Neural cell (in vitro differentiated cells): ENCODE measurements at regions not wholly inside any gene's neighbourhood (a gene's known extent, or its start where the extent isn't known, plus 50 kb on each side); places are given as distances from the start of the nearest gene placed in this dataset.

Experiments used
- EP300 ChIP-seq: fragments of 450-650 bp; conservative IDR thresholded peaks from 2 replicates; pipeline ENCODE4 v1.6.1; 2014; ENCODE audit warnings: antibody characterized with exemption, mild to moderate bottlenecking, moderate library complexity; ENCODE audit not compliant: poor library complexity, severe bottlenecking
- EZH2 ChIP-seq: fragments of 200-600, 300-800 bp; shearing (Covaris generic), sonication (generic); IDR thresholded peaks from 2 replicates; pipeline ENCODE4 v1.6.1; 2014; ENCODE audit warnings: antibody characterized with exemption, low read length, borderline replicate concordance, mild to moderate bottlenecking; ENCODE audit not compliant: insufficient read depth, poor library complexity, severe bottlenecking
- MXI1 ChIP-seq: fragments of 450-650 bp; conservative IDR thresholded peaks from 2 replicates; pipeline ENCODE4 v1.6.1; 2014; ENCODE audit warnings: antibody characterized with exemption, mild to moderate bottlenecking; ENCODE audit not compliant: poor library complexity, severe bottlenecking
- POLR2AphosphoS5 ChIP-seq: IDR thresholded peaks from 2 replicates; pipeline ENCODE4 v1.6.1; 2012
- RAD21 ChIP-seq: fragments of 450-650 bp; conservative IDR thresholded peaks from 2 replicates; pipeline ENCODE4 v1.6.1; 2014; ENCODE audit warnings: antibody characterized with exemption, mild to moderate bottlenecking, moderate library complexity
- REST ChIP-seq: IDR thresholded peaks from 2 replicates; pipeline ENCODE4 v1.6.1; 2012; ENCODE audit warnings: borderline replicate concordance
- SMC3 ChIP-seq: fragments of 450-650 bp; conservative IDR thresholded peaks from 2 replicates; pipeline ENCODE4 v1.6.1; 2014; ENCODE audit warnings: antibody characterized with exemption, mild to moderate bottlenecking, moderate library complexity; ENCODE audit not compliant: poor library complexity
- TAF1 ChIP-seq: IDR thresholded peaks from 2 replicates; pipeline ENCODE4 v1.6.1; 2012; ENCODE audit warnings: low read depth
- TF ChIP-seq, protein P1 (sequence below): fragments of 450-650 bp; IDR thresholded peaks from 2 replicates; pipeline ENCODE4 v1.5.1; 2014; ENCODE audit warnings: antibody characterized with exemption, mild to moderate bottlenecking, moderate library complexity; ENCODE audit not compliant: poor library complexity, severe bottlenecking

DNA sequence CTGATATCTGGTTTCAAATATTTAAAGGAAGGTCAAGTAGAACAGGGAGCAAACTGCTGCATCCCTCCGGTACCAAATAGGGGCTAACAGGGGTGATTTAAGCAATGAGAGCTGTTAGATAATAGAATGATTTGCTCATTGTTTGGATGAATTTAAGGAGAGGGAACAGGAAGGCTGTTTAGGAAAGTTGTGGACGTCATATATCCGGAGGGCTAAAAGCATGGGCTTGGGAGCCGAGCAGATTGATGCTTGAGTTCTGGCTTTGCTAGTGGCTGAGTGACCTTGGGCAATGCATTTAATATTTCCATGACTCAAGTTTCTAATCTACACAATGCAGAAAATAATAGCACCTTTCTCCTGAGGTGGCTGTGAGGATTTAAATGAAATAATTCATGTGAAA lies 85.4 kb upstream of the RPS23 start:
- TF ChIP-seq, protein P1, sequence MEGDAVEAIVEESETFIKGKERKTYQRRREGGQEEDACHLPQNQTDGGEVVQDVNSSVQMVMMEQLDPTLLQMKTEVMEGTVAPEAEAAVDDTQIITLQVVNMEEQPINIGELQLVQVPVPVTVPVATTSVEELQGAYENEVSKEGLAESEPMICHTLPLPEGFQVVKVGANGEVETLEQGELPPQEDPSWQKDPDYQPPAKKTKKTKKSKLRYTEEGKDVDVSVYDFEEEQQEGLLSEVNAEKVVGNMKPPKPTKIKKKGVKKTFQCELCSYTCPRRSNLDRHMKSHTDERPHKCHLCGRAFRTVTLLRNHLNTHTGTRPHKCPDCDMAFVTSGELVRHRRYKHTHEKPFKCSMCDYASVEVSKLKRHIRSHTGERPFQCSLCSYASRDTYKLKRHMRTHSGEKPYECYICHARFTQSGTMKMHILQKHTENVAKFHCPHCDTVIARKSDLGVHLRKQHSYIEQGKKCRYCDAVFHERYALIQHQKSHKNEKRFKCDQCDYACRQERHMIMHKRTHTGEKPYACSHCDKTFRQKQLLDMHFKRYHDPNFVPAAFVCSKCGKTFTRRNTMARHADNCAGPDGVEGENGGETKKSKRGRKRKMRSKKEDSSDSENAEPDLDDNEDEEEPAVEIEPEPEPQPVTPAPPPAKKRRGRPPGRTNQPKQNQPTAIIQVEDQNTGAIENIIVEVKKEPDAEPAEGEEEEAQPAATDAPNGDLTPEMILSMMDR, result no peak
- no peak for TF ChIP-seq EZH2
- TF ChIP-seq POLR2AphosphoS5, result no peak
- no peak for TF ChIP-seq SMC3
- TF ChIP-seq TAF1, result no peak
- no peak for TF ChIP-seq EP300
- TF ChIP-seq REST, result no peak
- TF ChIP-seq RAD21, result no peak
- TF ChIP-seq MXI1, result no peak
